ENCODE measurements at regions not wholly inside any gene's neighbourhood (a gene's known extent, or its start where the extent isn't known, plus 50 kb on each side); places are given as distances from the start of the nearest gene placed in this dataset.

GRCh38 chr2:107202962-107203591 is 317.1 kb upstream of the ST6GAL2 start:
- H3K4me2 ChIP-seq = no peak overlapping the region
- Mint-ChIP-seq H3K36me3 (ENCODE audit: low read depth) (no peaks in the 10 kb centered on the region), H3K4me3 (no peak overlapping the region), H3K27ac (no peak overlapping the region), H3K4me1 (no peaks in the 10 kb centered on the region), H3K27me3 (ENCODE audit: insufficient read depth, low read depth, poor library complexity) (no peaks in the 10 kb centered on the region), H3K9me3 (no peaks in the 10 kb centered on the region)
- no peaks in the 10 kb centered on the region for H3K27me3 ChIP-seq (ENCODE audit: insufficient read depth)
- TF ChIP-seq, protein P1, sequence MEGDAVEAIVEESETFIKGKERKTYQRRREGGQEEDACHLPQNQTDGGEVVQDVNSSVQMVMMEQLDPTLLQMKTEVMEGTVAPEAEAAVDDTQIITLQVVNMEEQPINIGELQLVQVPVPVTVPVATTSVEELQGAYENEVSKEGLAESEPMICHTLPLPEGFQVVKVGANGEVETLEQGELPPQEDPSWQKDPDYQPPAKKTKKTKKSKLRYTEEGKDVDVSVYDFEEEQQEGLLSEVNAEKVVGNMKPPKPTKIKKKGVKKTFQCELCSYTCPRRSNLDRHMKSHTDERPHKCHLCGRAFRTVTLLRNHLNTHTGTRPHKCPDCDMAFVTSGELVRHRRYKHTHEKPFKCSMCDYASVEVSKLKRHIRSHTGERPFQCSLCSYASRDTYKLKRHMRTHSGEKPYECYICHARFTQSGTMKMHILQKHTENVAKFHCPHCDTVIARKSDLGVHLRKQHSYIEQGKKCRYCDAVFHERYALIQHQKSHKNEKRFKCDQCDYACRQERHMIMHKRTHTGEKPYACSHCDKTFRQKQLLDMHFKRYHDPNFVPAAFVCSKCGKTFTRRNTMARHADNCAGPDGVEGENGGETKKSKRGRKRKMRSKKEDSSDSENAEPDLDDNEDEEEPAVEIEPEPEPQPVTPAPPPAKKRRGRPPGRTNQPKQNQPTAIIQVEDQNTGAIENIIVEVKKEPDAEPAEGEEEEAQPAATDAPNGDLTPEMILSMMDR (conservative IDR thresholded peaks at IDR 0.05; ENCODE audit: low read depth in 2 of 2) = no peak
- TF ChIP-seq EZH2phosphoT487 (IDR thresholded peaks at IDR 0.05; ENCODE audit: unreplicated experiment) (no peak), ZNF114 (CRISPR knock-in tag; IDR thresholded peaks at IDR 0.05) (no peak), REST (IDR thresholded peaks at IDR 0.05; ENCODE audit: unreplicated experiment) (no peak), CREB1 (CRISPR knock-in tag; IDR thresholded peaks at IDR 0.05; ENCODE audit: low read depth) (no peak), ZNF331 (CRISPR knock-in tag; IDR thresholded peaks at IDR 0.05; ENCODE audit: low read depth) (no peak), EZH2 (IDR thresholded peaks at IDR 0.05; ENCODE audit: low read depth, unreplicated experiment) (no peak), POLR2AphosphoS5 (IDR thresholded peaks at IDR 0.05; ENCODE audit: low read depth) (no peak), JUNB (IDR thresholded peaks at IDR 0.05; ENCODE audit: unreplicated experiment) (no peak), STAT1 (IDR thresholded peaks at IDR 0.05; ENCODE audit: unreplicated experiment) (no peak), NANOG (IDR thresholded peaks at IDR 0.05; ENCODE audit: borderline replicate concordance) (no peak)
- TF ChIP-seq, protein P2, sequence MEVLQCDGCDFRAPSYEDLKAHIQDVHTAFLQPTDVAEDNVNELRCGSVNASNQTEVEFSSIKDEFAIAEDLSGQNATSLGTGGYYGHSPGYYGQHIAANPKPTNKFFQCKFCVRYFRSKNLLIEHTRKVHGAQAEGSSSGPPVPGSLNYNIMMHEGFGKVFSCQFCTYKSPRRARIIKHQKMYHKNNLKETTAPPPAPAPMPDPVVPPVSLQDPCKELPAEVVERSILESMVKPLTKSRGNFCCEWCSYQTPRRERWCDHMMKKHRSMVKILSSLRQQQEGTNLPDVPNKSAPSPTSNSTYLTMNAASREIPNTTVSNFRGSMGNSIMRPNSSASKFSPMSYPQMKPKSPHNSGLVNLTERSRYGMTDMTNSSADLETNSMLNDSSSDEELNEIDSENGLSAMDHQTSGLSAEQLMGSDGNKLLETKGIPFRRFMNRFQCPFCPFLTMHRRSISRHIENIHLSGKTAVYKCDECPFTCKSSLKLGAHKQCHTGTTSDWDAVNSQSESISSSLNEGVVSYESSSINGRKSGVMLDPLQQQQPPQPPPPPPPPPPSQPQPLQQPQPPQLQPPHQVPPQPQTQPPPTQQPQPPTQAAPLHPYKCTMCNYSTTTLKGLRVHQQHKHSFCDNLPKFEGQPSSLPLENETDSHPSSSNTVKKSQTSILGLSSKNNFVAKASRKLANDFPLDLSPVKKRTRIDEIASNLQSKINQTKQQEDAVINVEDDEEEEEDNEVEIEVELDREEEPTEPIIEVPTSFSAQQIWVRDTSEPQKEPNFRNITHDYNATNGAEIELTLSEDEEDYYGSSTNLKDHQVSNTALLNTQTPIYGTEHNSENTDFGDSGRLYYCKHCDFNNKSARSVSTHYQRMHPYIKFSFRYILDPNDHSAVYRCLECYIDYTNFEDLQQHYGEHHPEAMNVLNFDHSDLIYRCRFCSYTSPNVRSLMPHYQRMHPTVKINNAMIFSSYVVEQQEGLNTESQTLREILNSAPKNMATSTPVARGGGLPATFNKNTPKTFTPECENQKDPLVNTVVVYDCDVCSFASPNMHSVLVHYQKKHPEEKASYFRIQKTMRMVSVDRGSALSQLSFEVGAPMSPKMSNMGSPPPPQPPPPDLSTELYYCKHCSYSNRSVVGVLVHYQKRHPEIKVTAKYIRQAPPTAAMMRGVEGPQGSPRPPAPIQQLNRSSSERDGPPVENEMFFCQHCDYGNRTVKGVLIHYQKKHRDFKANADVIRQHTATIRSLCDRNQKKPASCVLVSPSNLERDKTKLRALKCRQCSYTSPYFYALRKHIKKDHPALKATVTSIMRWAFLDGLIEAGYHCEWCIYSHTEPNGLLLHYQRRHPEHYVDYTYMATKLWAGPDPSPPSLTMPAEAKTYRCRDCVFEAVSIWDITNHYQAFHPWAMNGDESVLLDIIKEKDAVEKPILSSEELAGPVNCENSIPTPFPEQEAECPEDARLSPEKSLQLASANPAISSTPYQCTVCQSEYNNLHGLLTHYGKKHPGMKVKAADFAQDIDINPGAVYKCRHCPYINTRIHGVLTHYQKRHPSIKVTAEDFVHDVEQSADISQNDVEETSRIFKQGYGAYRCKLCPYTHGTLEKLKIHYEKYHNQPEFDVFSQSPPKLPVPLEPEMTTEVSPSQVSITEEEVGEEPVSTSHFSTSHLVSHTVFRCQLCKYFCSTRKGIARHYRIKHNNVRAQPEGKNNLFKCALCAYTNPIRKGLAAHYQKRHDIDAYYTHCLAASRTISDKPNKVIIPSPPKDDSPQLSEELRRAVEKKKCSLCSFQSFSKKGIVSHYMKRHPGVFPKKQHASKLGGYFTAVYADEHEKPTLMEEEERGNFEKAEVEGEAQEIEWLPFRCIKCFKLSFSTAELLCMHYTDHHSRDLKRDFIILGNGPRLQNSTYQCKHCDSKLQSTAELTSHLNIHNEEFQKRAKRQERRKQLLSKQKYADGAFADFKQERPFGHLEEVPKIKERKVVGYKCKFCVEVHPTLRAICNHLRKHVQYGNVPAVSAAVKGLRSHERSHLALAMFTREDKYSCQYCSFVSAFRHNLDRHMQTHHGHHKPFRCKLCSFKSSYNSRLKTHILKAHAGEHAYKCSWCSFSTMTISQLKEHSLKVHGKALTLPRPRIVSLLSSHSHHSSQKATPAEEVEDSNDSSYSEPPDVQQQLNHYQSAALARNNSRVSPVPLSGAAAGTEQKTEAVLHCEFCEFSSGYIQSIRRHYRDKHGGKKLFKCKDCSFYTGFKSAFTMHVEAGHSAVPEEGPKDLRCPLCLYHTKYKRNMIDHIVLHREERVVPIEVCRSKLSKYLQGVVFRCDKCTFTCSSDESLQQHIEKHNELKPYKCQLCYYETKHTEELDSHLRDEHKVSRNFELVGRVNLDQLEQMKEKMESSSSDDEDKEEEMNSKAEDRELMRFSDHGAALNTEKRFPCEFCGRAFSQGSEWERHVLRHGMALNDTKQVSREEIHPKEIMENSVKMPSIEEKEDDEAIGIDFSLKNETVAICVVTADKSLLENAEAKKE (CRISPR knock-in tag; IDR thresholded peaks at IDR 0.05) = no peak
- TF ChIP-seq, protein P3, sequence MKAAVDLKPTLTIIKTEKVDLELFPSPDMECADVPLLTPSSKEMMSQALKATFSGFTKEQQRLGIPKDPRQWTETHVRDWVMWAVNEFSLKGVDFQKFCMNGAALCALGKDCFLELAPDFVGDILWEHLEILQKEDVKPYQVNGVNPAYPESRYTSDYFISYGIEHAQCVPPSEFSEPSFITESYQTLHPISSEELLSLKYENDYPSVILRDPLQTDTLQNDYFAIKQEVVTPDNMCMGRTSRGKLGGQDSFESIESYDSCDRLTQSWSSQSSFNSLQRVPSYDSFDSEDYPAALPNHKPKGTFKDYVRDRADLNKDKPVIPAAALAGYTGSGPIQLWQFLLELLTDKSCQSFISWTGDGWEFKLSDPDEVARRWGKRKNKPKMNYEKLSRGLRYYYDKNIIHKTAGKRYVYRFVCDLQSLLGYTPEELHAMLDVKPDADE (IDR thresholded peaks at IDR 0.05) = no peak
- H3K4me1 ChIP-seq (ENCODE audit: insufficient read depth) = no peaks in the 10 kb centered on the region
- H3F3A ChIP-seq (replicated peaks; ENCODE audit: low read depth) = no peaks in the 10 kb centered on the region
- peaks cover 7% of the 10 kb centered on the region; the same call in 1 of the 2 replicates for H3K9me2 ChIP-seq (ENCODE audit: insufficient read depth)
- H3K4me3 ChIP-seq = no peak overlapping the region
- H3K79me2 ChIP-seq (replicated peaks; ENCODE audit: insufficient read depth) = no peaks in the 10 kb centered on the region
- no peaks in the 10 kb centered on the region for H4K20me1 ChIP-seq (replicated peaks; ENCODE audit: insufficient read depth)
- DNase-seq (ENCODE audit: low spot score) (no peak), ATAC-seq (no peak)
- H3K27ac ChIP-seq (ENCODE audit: low read depth) = no peak overlapping the region
- no peak overlapping the region for H2AFZ ChIP-seq
- H3K36me3 ChIP-seq (ENCODE audit: insufficient read depth) = no peaks in the 10 kb centered on the region
